ENCODE measurements at regions not wholly inside any gene's neighbourhood (a gene's known extent, or its start where the extent isn't known, plus 50 kb on each side); places are given as distances from the start of the nearest gene placed in this dataset.

- TF ChIP-seq POLR2A (IDR thresholded peaks at IDR 0.05), result no peak
- TF ChIP-seq POLR2AphosphoS5 (IDR thresholded peaks at IDR 0.05), result no peak
- no peak for TF ChIP-seq CTCF (IDR thresholded peaks at IDR 0.05)
- H3K36me3 ChIP-seq, result no peaks in the 10 kb centered on the region
- H3K27me3 ChIP-seq, result no peaks in the 10 kb centered on the region
- H3K27ac ChIP-seq, result no peak overlapping the region
- no peaks in the 10 kb centered on the region for H3K9me3 ChIP-seq
- no peak overlapping the region for H3K4me3 ChIP-seq
- intact Hi-C loops (cut with DNase I; ENCODE audit: low total_unique reads), result loop anchor here (10.0 kb wide), 1 partner anchor 124 kb away; no protein-coding TSS in a partner anchor
- no peaks in the 10 kb centered on the region for H3K4me1 ChIP-seq
- no peak for DNase-seq (ENCODE audit: low spot score in 2 of 2)
Observed at GRCh38 chr6:41460742-41461336, 85.3 kb upstream of the FOXP4 start.

- no peaks in the 10 kb centered on the region for H3K9me3 ChIP-seq
- H3K27ac ChIP-seq, result no peak overlapping the region
- intact Hi-C loops (cut with DNase I; ENCODE audit: low total_unique reads), result loop anchor here (10.0 kb wide), 1 partner anchor 123 kb away; no protein-coding TSS in a partner anchor
- DNase-seq (ENCODE audit: low spot score in 2 of 2), result no peak
- no peaks in the 10 kb centered on the region for H3K36me3 ChIP-seq
- H3K4me1 ChIP-seq, result no peaks in the 10 kb centered on the region
- TF ChIP-seq CTCF (IDR thresholded peaks at IDR 0.05), result no peak
- no peaks in the 10 kb centered on the region for H3K27me3 ChIP-seq
- H3K4me3 ChIP-seq, result no peak overlapping the region
Observed at GRCh38 chr6:41462033-41462432, 84.1 kb upstream of the FOXP4 start.

GRCh38 chr6:41463062-41463930 lies 82.9 kb upstream of the FOXP4 start:
- Histone ChIP-seq H3K27ac (no peak overlapping the region), H3K36me3 (no peaks in the 10 kb centered on the region), H3K9me3 (no peaks in the 10 kb centered on the region), H3K27me3 (no peaks in the 10 kb centered on the region), H3K4me1 (no peaks in the 10 kb centered on the region), H3K4me3 (no peak overlapping the region)
- intact Hi-C loops (cut with DNase I; ENCODE audit: low total_unique reads), result loop anchor here (10.0 kb wide), 1 partner anchor 122 kb away; no protein-coding TSS in a partner anchor
- TF ChIP-seq CTCF (IDR thresholded peaks at IDR 0.05), result peak; percentile 55 to 71 (median 57)
- TF ChIP-seq POLR2AphosphoS5 (IDR thresholded peaks at IDR 0.05), result no peak
- peak in 1 of 2 donors; percentile 71 for DNase-seq (ENCODE audit: low spot score in 2 of 2)

- Histone ChIP-seq H3K9me3 (no peaks in the 10 kb centered on the region), H3K4me3 (no peak overlapping the region), H3K4me1 (no peaks in the 10 kb centered on the region), H3K36me3 (no peaks in the 10 kb centered on the region), H3K27me3 (no peaks in the 10 kb centered on the region), H3K27ac (no peak overlapping the region)
- intact Hi-C loops (cut with DNase I; ENCODE audit: low total_unique reads), result loop anchor here (10.0 kb wide), 1 partner anchor 121 kb away; no protein-coding TSS in a partner anchor
- TF ChIP-seq POLR2A (IDR thresholded peaks at IDR 0.05) (no peak), POLR2AphosphoS5 (IDR thresholded peaks at IDR 0.05) (no peak), CTCF (IDR thresholded peaks at IDR 0.05) (no peak)
- no peak for DNase-seq (ENCODE audit: low spot score in 2 of 2)
Observed at GRCh38 chr6:41464019-41464418, 82.2 kb upstream of the FOXP4 start.

- Histone ChIP-seq H3K9me3 (no peaks in the 10 kb centered on the region), H3K36me3 (no peaks in the 10 kb centered on the region), H3K27me3 (no peaks in the 10 kb centered on the region), H3K27ac (no peak overlapping the region), H3K4me3 (no peak overlapping the region), H3K4me1 (no peaks in the 10 kb centered on the region)
- TF ChIP-seq POLR2AphosphoS5 (IDR thresholded peaks at IDR 0.05) (no peak), POLR2A (IDR thresholded peaks at IDR 0.05) (no peak), CTCF (IDR thresholded peaks at IDR 0.05) (no peak)
- DNase-seq (ENCODE audit: low spot score in 2 of 2), result no peak
- intact Hi-C loops (cut with DNase I; ENCODE audit: low total_unique reads), result loop anchor here (10.0 kb wide), 1 partner anchor 120 kb away; no protein-coding TSS in a partner anchor
Observed at GRCh38 chr6:41464481-41464880, 81.7 kb upstream of the FOXP4 start.
